IPS-15b (cell line): ENCODE measurements at regions not wholly inside any gene's neighbourhood (a gene's known extent, or its start where the extent isn't known, plus 50 kb on each side); places are given as distances from the start of the nearest gene placed in this dataset.
"Not testable (repeated sequence)": the region's sequence is repeated elsewhere in the genome, so short reads cannot be mapped to it uniquely, and the experiment has no call there.

ENCODE experiments used
- H3K27me3 ChIP-seq: one replicate; pipeline ENCODE4 v1.6.1; 2013; ENCODE audit warnings: low read length; ENCODE audit not compliant: control insufficient read depth, insufficient read depth
- H3K36me3 ChIP-seq: one replicate; pipeline ENCODE4 v1.6.1; 2013; ENCODE audit warnings: low read length; ENCODE audit not compliant: control insufficient read depth, insufficient read depth
- H3K4me1 ChIP-seq: one replicate; pipeline ENCODE4 v1.6.1; 2013; ENCODE audit warnings: mild to moderate bottlenecking, low read length; ENCODE audit not compliant: control insufficient read depth, insufficient read depth
- H3K4me3 ChIP-seq: one replicate; pipeline ENCODE4 v1.5.1; 2013; ENCODE audit warnings: low read depth, low read length
- H3K9ac ChIP-seq: one replicate; pipeline ENCODE4 v1.6.1; 2013; ENCODE audit warnings: low read depth, mild to moderate bottlenecking, low read length
- H3K9me3 ChIP-seq: one replicate; pipeline ENCODE4 v1.6.1; 2013; ENCODE audit warnings: mild to moderate bottlenecking, low read length; ENCODE audit not compliant: control insufficient read depth, insufficient read depth

- Histone ChIP-seq H3K36me3 (no peaks in the 10 kb centered on the region), H3K27me3 (no peaks in the 10 kb centered on the region), H3K4me3 (no peak overlapping the region), H3K9ac (no peak overlapping the region), H3K9me3 (no peaks in the 10 kb centered on the region), H3K4me1 (peaks cover 3% of the 10 kb centered on the region)
These were observed 157.0 kb downstream of the ADSS2 start for GRCh38 chr1:244294599-244295224.

GRCh38 chr1:244296003-244296402 lies 155.7 kb downstream of the ADSS2 start:
- Histone ChIP-seq H3K9ac (no peak overlapping the region), H3K27me3 (no peaks in the 10 kb centered on the region), H3K4me1 (peaks cover 3% of the 10 kb centered on the region), H3K4me3 (no peak overlapping the region), H3K36me3 (no peaks in the 10 kb centered on the region), H3K9me3 (no peaks in the 10 kb centered on the region)

- Histone ChIP-seq H3K4me1 (peaks cover 3% of the 10 kb centered on the region), H3K27me3 (no peaks in the 10 kb centered on the region), H3K36me3 (no peaks in the 10 kb centered on the region), H3K4me3 (no peak overlapping the region), H3K9me3 (no peaks in the 10 kb centered on the region), H3K9ac (no peak overlapping the region)
These were observed 155.3 kb downstream of the ADSS2 start for GRCh38 chr1:244296447-244296846.

GRCh38 chr1:244297087-244297486 lies 154.6 kb downstream of the ADSS2 start:
- no peak overlapping the region for H3K4me3 ChIP-seq
- peaks cover 3% of the 10 kb centered on the region for H3K4me1 ChIP-seq
- no peaks in the 10 kb centered on the region for H3K36me3 ChIP-seq
- H3K9me3 ChIP-seq: no peaks in the 10 kb centered on the region
- no peaks in the 10 kb centered on the region for H3K27me3 ChIP-seq
- no peak overlapping the region for H3K9ac ChIP-seq

GRCh38 chr1:244297616-244298015 lies 154.1 kb downstream of the ADSS2 start:
- peaks cover 3% of the 10 kb centered on the region for H3K4me1 ChIP-seq
- H3K27me3 ChIP-seq: no peaks in the 10 kb centered on the region
- no peaks in the 10 kb centered on the region for H3K36me3 ChIP-seq
- no peak overlapping the region for H3K9ac ChIP-seq
- no peaks in the 10 kb centered on the region for H3K9me3 ChIP-seq
- no peak overlapping the region for H3K4me3 ChIP-seq

GRCh38 chr1:244300029-244300375 lies 151.7 kb downstream of the ADSS2 start:
- not testable (repeated sequence) for H3K4me3 ChIP-seq, H3K9me3 ChIP-seq, H3K4me1 ChIP-seq, H3K9ac ChIP-seq, H3K27me3 ChIP-seq, H3K36me3 ChIP-seq

GRCh38 chr1:244301595-244302130 lies 150.0 kb downstream of the ADSS2 start:
- H3K4me1 ChIP-seq: peaks cover 3% of the 10 kb centered on the region
- no peaks in the 10 kb centered on the region for H3K27me3 ChIP-seq
- no peaks in the 10 kb centered on the region for H3K36me3 ChIP-seq
- no peak overlapping the region for H3K4me3 ChIP-seq
- H3K9me3 ChIP-seq: no peaks in the 10 kb centered on the region
- H3K9ac ChIP-seq: no peak overlapping the region

- Histone ChIP-seq H3K9ac (no peak overlapping the region), H3K4me1 (peaks cover 3% of the 10 kb centered on the region)
These were observed 148.7 kb downstream of the ADSS2 start for GRCh38 chr1:244302876-244303609.

GRCh38 chr1:244303610-244303969 lies 148.1 kb downstream of the ADSS2 start:
- H3K36me3 ChIP-seq: no peaks in the 10 kb centered on the region

More at GRCh38 chr1:244302876-244303609, 148.7 kb downstream of the ADSS2 start:
- no peaks in the 10 kb centered on the region for H3K9me3 ChIP-seq
- no peak overlapping the region for H3K4me3 ChIP-seq
- no peaks in the 10 kb centered on the region for H3K36me3 ChIP-seq
- no peaks in the 10 kb centered on the region for H3K27me3 ChIP-seq

GRCh38 chr1:244304156-244304555 lies 147.6 kb downstream of the ADSS2 start:
- H3K9ac ChIP-seq: no peak overlapping the region
- H3K36me3 ChIP-seq: no peaks in the 10 kb centered on the region
- H3K4me1 ChIP-seq: peaks cover 2% of the 10 kb centered on the region
- no peak overlapping the region for H3K4me3 ChIP-seq
- no peaks in the 10 kb centered on the region for H3K27me3 ChIP-seq
- H3K9me3 ChIP-seq: no peaks in the 10 kb centered on the region

More at GRCh38 chr1:244303610-244303969, 148.1 kb downstream of the ADSS2 start:
- H3K4me3 ChIP-seq: no peak overlapping the region
- H3K27me3 ChIP-seq: no peaks in the 10 kb centered on the region
- H3K9ac ChIP-seq: no peak overlapping the region
- peaks cover 3% of the 10 kb centered on the region for H3K4me1 ChIP-seq
- no peaks in the 10 kb centered on the region for H3K9me3 ChIP-seq

GRCh38 chr1:244304656-244305055 lies 147.1 kb downstream of the ADSS2 start:
- Histone ChIP-seq H3K36me3 (no peaks in the 10 kb centered on the region), H3K9me3 (no peaks in the 10 kb centered on the region), H3K4me3 (no peak overlapping the region), H3K27me3 (no peaks in the 10 kb centered on the region), H3K9ac (no peak overlapping the region), H3K4me1 (no peaks in the 10 kb centered on the region)

- no peaks in the 10 kb centered on the region for H3K4me1 ChIP-seq
- H3K36me3 ChIP-seq: no peaks in the 10 kb centered on the region
- H3K9me3 ChIP-seq: no peaks in the 10 kb centered on the region
- no peak overlapping the region for H3K4me3 ChIP-seq
- H3K27me3 ChIP-seq: no peaks in the 10 kb centered on the region
- no peak overlapping the region for H3K9ac ChIP-seq
These were observed 145.8 kb downstream of the ADSS2 start for GRCh38 chr1:244305776-244306341.
